ENCODE measurements at regions not wholly inside any gene's neighbourhood (a gene's known extent, or its start where the extent isn't known, plus 50 kb on each side); places are given as distances from the start of the nearest gene placed in this dataset.

GRCh38 chr7:155217634-155218033, 80.0 kb upstream of the INSIG1 start:
- no peak for DNase-seq

- no peak for DNase-seq
Observed at GRCh38 chr7:155218276-155219153, 79.2 kb upstream of the INSIG1 start.

- no peak for DNase-seq
Observed at GRCh38 chr7:155219154-155219531, 78.5 kb upstream of the INSIG1 start.

GRCh38 chr7:155219947-155220769, 77.5 kb upstream of the INSIG1 start:
- no peak for DNase-seq

GRCh38 chr7:155220903-155221302, 76.8 kb upstream of the INSIG1 start:
- DNase-seq: no peak

- no peak for DNase-seq
Observed at GRCh38 chr7:155221547-155221946, 76.1 kb upstream of the INSIG1 start.

- no peak for DNase-seq
Observed at GRCh38 chr7:155222061-155222460, 75.6 kb upstream of the INSIG1 start.

GRCh38 chr7:155222573-155222972, 75.1 kb upstream of the INSIG1 start:
- DNase-seq: no peak

GRCh38 chr7:155223021-155223420, 74.7 kb upstream of the INSIG1 start:
- DNase-seq: no peak

- DNase-seq: no peak
Observed at GRCh38 chr7:155223503-155223902, 74.2 kb upstream of the INSIG1 start.

GRCh38 chr7:155224116-155224811, 73.4 kb upstream of the INSIG1 start:
- DNase-seq: no peak

- DNase-seq: no peak
Observed at GRCh38 chr7:155225095-155225494, 72.6 kb upstream of the INSIG1 start.

- DNase-seq: no peak
Observed at GRCh38 chr7:155225516-155225915, 72.2 kb upstream of the INSIG1 start.

- DNase-seq: no peak
Observed at GRCh38 chr7:155226261-155227003, 71.2 kb upstream of the INSIG1 start.

GRCh38 chr7:155227004-155227787, 70.5 kb upstream of the INSIG1 start:
- no peak for DNase-seq

- DNase-seq: no peak
Observed at GRCh38 chr7:155227788-155228458, 69.8 kb upstream of the INSIG1 start.

GRCh38 chr7:155228459-155228845, 69.2 kb upstream of the INSIG1 start:
- no peak for DNase-seq

- no peak for DNase-seq
Observed at GRCh38 chr7:155228894-155229293, 68.8 kb upstream of the INSIG1 start.

GRCh38 chr7:155229548-155230168, 68.0 kb upstream of the INSIG1 start:
- no peak for DNase-seq

GRCh38 chr7:155230169-155230593, 67.5 kb upstream of the INSIG1 start:
- DNase-seq: no peak
